NCI-H187 (cell line): ENCODE measurements at regions not wholly inside any gene's neighbourhood (a gene's known extent, or its start where the extent isn't known, plus 50 kb on each side); places are given as distances from the start of the nearest gene placed in this dataset.

Source experiments
- DNase-seq, 2 experiments: peaks; one replicate each; lab custom pipeline; 2025; lab: John Stamatoyannopoulos, UW

DNA sequence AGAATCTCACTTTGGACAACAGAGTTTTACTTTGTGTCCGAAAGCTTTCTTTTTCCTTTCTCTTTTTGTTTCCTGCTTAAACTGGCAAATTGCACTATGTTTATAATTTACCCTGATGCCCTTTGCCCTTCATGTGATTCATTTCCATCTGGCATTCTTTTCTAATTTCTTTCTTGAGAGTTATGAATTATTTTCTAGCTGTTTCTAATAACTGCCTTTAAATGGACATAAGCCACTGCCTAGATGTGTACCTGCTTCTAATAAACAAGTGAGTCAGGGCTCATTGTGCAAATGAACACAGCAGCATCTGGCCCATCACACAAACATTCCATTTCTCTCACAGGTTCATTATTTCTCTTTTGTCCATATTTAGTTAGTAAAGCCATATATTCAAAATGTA is 242.3 kb upstream of the GPRIN3 start:
- DNase-seq: no peak

DNA sequence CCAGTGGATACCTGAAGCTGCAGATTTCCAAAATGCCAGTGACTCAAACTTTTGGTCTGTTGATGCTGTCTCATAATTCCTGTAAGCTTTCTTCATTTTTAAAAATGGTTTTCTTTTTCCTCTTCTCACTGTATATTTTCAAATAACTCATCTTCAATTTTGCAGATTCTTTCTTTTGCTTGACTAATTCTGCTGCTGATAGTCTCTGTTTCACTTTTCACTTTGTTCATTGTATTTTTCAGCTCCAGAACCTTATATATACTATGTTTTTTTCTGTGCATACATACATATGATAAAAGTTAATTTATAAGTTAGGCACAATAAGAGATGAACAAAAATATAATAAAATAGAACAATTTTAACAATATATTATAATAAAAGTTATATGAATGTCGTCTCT is 237.7 kb upstream of the GPRIN3 start:
- DNase-seq: no peak

DNA sequence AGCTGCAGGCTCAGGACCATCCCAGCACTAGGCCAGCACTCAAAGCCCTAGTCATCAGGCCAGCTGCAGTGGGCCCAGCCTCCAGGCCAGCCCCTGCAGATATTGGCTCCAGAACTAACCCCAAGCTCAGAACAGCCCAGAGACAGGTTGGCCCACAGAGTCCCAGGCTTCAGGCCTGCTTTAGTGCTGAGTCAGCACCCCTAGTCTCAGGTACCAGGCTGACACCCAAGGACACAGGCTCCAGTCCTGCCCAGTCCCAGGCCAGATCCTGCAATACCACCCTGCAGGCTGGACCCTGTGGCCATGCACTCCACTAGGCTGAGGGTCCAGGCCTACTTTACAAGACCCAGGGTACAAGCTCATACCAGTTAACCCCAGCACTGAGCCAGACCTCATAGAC is 234.4 kb upstream of the GPRIN3 start:
- no peak for DNase-seq

DNA sequence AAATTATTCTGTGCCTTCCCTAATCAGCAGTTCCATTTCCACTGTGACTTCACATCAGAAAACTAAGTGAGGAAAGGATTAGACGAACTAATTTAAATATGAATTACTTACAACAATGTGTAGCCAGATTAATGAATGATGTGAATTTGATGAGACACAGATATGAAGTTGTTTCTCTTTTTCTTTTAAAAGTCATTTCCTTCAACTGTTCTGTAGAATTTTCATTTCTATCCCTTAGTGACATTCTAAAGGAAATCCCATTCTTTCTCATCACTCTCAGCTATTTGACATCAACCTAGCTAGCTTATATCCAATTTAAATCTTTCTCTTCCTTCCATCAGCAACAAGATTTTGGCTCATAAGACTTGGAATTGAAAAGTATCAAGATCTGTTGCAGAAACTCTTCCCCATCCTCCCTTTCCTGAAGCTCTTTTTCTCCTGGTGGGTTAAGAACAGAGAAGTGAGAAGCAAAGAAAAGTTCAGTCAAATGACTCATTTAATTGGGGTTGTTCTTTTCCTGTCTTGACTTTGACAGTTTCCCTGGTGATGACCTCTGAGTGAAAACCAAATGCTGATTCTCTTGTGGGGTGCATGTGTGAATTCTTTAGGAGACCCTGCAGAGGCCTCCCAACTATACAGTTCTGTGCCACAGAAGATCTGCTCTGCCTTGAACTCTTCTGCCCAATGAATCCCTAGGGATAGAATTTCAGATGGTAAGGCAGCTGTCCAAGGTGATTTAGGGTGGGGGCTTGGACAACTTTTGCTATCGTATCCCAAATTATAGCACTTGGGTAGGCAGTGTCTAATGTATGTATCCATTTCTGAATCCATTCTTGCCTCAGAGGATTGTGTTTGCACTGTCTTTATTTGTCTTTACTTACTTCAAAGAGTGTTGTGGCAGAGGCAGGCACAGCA is 232.5 kb upstream of the GPRIN3 start:
- DNase-seq: no peak

DNA sequence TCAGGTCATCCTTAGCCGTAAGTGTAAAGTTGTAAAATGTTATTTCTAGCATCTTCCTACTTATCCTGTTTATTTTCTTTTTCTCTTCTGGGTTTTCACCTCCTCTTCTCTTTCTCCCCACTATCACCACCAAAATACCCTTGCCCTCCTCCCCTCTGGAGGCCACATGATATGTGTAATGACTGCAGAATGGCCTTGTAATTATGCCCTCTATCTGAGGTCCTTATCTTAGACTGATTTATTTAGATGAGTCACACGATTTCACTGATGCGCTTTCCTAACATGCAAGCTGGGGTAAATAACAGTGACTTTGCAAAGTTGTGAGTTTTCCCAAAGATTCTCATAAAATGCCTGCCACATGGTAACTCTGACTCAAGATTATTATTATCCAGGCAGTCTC is 231.8 kb upstream of the GPRIN3 start:
- DNase-seq: no peak

DNA sequence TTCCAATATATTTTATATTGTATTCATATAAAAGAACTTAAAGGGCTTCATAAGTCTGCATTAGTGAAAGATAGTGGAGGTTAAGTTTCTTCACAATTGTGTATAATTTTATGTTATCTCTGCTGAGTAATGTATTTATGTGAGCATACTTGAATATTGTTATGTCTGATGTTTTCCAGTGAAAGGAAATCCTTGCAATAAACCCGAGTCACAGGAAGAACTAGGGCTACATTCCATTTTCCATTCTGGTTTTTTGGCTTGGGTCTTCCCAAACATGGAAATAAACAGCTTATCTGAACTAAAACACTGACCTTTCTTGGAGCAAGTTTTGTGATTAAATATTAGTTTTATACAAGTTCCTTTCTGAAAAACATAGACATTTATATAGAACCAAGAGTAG is 231.3 kb upstream of the GPRIN3 start:
- no peak for DNase-seq

DNA sequence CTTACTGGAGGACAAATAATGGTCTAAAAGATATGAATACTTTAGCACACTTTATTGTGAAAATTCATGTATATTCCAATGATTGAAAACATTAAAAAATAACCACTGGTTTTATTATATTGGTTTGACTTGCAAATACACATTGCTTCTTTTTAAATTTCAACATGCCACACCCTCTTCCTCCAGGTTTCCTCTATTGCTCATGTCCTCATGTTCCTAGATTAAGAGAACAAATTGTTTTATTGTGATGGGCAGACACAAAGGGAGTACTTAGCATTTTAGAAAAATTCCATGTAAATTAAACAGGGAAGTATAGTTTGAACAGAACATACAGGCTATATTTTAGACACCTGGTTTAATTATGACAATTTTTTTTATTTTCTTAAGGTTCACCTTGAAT is 230.6 kb upstream of the GPRIN3 start:
- DNase-seq: no peak

DNA sequence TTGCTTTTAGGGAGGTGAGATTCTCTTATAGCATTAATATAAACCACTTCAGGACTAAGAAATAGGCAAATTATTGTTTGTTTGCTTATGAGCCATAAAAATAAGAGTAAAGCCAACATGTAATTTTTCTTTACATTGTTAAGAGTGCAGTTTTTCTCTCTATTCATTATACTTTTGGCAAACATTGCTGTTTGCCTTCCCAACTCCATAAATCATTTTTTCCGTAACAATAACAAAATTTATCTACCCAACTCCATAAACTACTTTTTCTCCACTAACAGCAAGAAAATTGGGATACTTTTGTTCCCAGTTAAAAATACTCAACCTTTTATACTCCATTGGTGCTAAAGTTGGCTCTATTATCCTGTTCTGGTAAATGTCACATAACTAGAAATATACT is 229.7 kb upstream of the GPRIN3 start:
- DNase-seq: no peak

DNA sequence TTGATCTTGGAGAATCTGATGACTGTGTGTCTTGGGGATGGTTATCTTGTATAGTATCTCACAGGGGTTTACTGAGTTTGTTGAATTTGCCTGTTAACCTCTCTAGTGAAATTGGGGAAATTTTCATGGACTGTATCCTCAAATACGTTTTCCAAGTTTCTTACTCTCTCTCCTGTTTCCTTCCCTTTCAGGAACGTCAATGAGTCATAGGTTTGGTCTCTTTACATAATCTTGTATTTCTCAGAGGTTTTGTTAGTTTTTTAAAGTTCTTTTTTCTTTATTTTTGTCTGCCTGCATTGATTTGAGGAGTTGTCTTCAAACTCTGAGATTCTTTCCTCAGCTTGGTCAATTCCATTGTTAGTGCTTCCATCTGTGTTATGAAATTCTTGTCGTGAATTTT is 227.7 kb upstream of the GPRIN3 start:
- no peak for DNase-seq

DNA sequence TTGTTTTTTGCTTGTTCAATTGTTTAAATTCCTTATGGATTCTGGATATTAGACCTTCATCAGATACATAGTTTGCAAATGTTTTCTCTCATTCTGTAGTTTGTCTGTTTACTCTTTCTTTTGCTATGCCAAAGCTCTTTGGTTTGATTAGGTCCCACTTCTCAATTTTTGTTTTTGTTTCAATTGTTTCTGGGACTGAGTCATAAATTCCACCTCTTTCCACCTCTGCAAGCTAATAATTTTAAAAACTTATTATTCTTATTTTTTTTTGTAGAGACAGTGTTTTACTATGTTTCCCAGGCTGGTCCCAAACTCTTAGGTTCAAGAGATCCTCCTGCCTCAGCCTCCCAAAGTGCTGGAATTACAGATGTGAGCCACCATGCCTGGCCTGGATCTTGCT is 226.8 kb upstream of the GPRIN3 start:
- no peak for DNase-seq

DNA sequence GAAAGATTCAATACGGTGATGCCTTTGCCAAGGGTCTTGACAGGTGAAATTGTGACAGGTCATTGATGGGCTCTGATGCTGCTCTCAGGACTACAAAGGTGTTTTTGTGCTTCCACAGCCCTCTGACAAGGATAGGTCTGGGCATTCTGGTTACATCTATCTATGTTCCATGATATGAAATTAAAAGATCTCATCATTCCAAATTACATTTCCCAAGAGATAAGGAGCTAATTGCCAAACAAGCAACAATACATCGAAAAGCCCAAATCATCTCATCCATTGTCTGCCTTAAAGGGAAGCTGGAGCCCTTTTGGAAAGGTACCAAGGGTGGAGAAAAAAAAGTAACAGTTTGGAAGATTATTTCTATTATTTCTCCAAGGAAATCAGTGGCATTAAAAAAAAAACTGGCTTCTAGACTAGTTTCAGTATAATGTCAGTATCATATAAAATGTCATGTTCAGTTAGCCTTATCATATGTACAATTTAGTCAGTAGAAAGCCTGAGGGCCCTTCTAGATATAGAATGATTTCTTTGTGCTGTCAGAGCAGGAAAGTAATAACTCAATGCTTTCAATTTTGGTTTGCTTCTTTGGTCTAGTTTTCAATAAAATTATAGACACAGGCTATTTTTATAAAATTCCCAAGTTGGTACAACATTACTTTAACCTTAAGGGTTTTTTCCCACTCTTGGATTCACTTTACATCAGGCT is 224.5 kb upstream of the GPRIN3 start:
- DNase-seq: no peak

DNA sequence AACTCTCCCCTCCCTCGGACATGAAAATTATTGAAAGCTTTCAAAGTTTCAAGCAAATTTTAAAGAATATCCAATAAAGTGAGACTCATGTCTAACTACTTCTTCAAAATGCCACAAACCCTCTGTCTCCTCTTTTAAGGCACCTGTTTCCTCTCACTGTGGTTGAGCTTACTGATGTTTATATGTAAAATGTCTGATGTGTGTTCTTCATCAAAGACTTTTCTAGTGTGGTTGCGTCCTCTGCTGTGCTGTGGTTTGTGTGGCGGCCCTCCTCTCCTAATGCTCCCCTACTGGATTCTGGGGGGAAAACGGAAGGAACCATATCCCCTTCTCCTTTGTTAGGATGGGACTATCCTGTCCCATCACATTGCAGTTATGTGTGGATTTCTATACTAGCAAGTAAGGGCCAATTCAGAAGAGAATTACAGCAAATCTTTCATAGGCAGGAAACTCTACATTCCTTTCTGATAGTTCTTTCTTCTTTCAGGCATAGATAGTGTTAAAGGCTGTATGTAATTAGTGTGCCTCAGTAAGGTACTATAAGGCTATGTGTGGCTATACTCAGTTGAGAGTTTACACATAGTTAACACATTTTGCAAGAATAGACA is 221.0 kb upstream of the GPRIN3 start:
- no peak for DNase-seq

DNA sequence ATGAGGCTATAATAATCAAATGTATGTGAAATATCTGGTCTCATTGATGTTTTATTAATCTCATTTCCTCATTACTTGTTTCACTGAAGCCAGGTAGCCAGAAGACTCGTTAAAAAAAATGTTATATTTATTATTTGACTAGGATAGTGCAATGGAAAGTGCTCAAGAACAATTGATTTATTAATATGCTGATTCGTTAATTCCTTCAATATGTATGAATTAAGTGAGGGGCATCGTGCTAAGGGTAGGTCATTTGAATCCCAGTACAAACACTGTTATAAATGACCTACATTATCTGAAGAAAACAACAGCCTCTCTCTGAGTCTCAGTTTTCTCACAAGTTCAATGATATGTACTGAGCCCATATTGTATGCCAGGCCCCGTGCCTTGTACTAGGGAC is 214.2 kb upstream of the GPRIN3 start:
- no peak for DNase-seq

DNA sequence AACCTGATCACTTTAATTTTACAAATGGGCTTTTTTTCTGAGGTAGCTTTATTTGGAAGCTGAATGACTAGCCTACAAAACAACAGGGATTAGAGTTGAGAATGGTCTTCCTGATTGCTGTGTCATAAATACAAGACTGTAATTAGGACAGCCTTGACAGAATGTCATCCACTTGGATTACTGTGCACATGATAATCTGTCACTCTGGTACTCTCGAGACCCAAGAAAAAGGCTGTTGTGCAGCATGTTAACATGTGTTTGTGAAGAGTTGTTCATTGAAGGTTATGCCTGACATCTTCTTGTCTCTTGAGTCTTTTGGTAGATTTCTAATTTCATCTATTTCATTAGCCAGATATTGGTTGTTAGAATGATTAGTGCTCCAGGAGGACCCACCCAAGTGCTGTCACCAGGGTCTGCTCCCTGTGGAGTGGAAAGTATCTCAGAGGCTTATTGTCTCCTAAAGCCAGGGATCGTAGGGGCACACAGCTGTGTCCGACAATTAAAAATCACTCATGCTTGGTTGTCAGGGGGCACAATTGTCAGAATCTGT is 212.2 kb upstream of the GPRIN3 start:
- DNase-seq: no peak

DNA sequence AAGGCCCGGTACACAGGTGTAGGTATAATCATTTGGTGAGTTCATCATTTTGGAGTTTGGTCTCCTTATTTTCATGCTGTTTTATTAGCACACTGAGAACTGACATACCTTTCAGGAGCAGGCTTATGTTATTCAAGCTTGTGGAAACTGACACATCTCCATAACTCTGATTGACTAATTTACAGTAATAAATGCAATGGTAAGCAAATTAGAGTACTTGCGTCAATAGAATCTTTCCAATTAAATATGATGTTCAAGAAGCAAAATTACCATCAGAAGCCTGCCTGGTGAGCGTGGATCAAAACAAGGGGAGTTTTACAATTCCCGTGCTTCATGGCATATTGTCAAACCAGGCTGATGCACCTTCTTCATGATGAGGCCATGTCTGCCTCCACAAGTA is 210.7 kb upstream of the GPRIN3 start:
- DNase-seq: no peak

DNA sequence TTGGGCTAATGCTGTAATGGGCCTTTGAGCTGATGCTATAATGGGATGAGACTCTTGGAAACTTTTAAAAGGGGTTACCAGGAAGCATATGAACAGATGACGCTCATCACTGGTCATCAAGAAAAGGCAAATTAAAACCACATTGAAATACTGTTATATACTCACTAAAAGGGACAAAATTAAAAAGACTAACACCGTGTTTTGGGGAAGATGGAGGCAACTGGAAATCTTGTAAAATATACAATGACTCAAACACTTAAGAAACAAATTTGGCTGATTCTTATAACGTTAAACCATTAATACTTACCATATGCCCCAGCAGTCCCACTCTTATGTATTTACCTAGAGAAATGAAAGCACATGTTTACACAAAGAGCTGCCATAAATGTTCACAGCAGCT is 207.2 kb upstream of the GPRIN3 start:
- DNase-seq: no peak

DNA sequence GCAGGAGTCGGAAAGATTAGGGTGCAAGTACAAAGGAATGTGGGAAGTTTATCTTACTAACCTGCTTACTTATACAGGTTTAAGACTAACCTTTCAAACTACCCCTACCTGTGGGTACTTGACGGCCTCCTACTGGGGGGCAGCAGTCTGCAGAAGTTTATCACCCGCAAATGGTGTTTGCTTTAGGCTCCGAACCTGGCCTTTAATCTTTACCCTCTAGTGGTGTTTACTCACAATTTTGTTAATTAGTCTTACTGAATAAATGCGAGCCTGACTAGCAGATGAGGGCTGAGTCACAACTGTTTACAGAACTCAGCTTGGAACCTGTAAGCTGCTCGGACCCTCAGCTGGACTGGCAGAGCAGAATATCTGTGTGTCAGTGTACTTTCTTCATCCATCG is 204.2 kb upstream of the GPRIN3 start:
- DNase-seq: no peak

DNA sequence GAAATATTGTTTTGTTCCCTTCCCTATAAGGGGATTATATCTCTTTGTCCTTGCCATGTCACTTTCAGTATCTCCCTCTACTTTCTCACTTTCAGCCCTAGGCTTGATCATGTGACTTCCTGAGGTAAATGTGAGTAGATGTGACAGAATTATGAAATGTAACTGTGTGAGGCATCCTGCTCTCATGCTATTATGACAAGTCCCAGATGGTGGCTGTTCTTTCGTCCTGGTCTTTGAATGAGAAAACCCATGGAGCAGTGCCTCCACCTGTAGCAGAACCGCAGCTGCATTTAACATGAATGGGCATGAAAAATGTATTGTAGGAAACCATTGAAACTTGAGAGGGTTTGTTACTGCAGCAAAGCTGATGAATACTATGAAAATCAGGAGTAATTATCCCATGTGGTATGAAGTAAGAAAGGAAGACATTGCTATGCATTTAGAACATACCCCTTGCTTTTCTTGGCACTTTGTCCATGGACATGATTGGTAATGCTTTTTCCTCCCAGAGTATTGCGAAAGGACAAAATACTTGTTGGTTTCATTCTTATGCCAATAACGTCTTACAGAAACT is 202.2 kb upstream of the GPRIN3 start:
- DNase-seq: no peak

DNA sequence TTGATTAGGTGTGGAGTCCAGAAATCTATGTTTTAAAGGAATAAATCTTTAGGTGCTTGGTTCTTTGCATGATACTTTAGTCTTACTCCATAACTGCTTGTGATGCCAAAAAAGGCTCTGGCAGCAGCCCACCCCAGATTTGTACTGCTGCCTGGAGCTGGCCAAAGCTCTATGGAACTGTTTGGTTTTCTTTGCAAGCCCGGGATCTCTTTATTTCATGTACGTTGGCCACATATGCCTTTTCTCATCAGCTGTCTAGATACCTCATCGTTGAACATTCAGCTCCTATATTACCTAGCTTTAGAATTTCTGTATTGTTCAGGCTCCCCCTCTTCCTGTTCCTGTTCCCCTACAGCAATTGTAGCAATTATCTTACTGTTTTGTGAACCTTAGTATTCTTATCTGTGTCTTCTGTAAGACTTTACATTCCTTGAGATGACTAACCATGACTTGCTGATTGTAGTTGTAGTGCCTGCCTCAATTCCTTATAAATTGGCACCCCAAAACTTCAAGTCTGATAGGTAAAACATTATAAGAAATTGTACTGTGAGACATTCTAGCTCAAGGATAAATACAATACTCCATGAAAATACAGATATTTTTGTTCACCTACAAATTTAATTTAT is 199.4 kb upstream of the GPRIN3 start:
- DNase-seq: no peak

DNA sequence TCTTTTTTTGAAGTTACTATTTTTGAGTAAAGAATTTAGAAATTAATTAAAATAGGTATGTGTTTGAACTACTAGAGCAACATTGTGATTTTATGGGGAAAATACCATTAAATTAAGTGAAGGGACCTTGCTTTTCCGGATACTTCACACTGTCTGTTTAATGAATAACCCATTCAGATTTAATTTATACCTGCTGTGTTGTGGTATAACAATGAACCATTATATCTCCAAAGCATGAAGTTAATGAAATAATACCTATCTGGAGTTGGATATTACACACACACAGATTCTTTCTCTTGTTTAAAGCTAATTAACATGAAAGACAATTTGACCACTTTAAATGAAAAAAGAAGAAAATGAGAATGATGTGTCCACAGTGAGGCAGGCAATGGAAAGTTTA is 195.0 kb upstream of the GPRIN3 start:
- no peak for DNase-seq

DNA sequence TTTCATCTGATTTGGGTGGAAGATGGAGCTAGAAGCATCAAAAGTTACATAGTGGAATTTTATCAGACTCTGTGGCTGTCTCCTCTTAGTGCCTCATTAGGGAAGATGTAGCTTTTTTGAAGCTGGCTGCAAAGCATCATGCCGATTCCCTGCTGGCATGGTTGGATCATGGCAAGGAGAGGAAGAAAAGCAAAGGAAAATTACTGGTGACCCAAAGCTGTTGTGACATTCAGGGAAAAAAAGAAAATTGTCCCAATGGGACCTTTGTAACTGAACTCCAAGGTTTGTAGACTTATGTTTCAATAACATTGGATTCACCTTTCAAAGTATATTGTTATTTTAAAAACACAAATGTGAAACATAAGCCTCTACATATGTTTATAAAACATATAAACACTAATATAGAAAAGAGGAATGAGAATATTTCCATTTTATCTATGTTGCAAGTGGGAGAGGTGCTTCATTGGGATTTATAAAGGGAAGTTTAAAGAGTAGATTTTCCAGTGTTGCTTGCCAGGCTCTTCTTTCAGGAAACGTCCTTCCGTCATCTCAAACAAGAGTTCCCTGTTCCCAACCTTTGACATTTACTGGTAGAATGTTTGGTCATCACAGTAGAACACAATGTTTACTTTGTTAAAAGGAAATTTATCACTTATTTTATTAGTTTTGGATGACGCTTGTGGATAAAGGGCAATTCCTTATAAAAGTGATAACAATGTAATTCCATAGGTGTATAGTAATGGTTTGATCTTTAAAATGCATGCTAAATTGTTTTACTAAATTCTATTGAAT is 190.1 kb upstream of the GPRIN3 start:
- no peak for DNase-seq
